ENCODE measurements at regions not wholly inside any gene's neighbourhood (a gene's known extent, or its start where the extent isn't known, plus 50 kb on each side); places are given as distances from the start of the nearest gene placed in this dataset.

GRCh38 chr5:31064215-31064614 is 129.3 kb upstream of the CDH6 start:
- TF ChIP-seq, protein P1, sequence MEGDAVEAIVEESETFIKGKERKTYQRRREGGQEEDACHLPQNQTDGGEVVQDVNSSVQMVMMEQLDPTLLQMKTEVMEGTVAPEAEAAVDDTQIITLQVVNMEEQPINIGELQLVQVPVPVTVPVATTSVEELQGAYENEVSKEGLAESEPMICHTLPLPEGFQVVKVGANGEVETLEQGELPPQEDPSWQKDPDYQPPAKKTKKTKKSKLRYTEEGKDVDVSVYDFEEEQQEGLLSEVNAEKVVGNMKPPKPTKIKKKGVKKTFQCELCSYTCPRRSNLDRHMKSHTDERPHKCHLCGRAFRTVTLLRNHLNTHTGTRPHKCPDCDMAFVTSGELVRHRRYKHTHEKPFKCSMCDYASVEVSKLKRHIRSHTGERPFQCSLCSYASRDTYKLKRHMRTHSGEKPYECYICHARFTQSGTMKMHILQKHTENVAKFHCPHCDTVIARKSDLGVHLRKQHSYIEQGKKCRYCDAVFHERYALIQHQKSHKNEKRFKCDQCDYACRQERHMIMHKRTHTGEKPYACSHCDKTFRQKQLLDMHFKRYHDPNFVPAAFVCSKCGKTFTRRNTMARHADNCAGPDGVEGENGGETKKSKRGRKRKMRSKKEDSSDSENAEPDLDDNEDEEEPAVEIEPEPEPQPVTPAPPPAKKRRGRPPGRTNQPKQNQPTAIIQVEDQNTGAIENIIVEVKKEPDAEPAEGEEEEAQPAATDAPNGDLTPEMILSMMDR (IDR thresholded peaks at IDR 0.05; ENCODE audit: low read depth, low read length) = no peak
- no peak overlapping the region for H3K27ac ChIP-seq (ENCODE audit: low read depth, low read length)
- no peaks in the 10 kb centered on the region for H3K9me3 ChIP-seq (ENCODE audit: control insufficient read depth, insufficient read depth, low read length)
- POLR2A ChIA-PET = no interaction called here
- DNase-seq (ENCODE audit: low read depth, low spot score) = no peak
- no peak overlapping the region for H3K4me3 ChIP-seq (ENCODE audit: low read depth, low read length)
- CTCF ChIA-PET = no interaction called here
- H3K27me3 ChIP-seq (ENCODE audit: control insufficient read depth, insufficient read depth, low read length) = no peaks in the 10 kb centered on the region

DNA sequence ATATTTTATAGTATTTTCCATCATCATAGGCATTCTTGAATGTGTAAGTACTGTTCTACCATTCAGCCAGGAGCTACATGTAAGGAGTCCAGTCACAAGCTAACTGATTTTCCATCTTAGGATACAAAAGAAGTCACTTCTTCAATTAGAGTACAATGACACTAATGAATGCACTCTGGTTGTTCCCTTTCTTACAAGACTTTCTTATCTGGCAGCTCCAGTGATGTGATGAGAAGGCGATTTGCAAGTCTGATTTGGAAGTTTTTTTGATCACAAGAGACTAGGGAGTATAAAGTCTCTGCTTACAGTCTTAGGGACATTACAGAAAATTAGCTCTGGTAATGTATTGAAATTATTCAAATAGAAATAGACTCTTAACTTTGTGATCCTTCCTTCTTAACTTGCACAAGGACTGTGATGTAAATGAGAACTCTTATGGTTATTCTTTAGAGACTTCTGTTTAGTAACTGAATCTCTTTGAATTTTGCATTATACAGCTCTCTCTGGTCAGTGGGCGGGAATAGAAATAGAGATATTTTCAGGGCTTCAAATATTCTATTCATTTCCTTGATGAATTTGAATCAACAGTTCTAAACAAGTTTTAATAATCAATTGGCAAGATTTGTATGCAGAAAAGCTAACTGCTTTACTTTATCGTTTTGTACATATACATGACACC is 130.4 kb upstream of the CDH6 start:
- ChIA-PET CTCF (interaction anchor here (1.1 to 2.3 kb wide), 2 partner anchors 123 to 169 kb away, joined by 3 to 8 read pairs; no protein-coding TSS in a partner anchor), POLR2A (no interaction called here)
- TF ChIP-seq, protein P1 (IDR thresholded peaks at IDR 0.05; ENCODE audit: low read depth, low read length) = no peak

DNA sequence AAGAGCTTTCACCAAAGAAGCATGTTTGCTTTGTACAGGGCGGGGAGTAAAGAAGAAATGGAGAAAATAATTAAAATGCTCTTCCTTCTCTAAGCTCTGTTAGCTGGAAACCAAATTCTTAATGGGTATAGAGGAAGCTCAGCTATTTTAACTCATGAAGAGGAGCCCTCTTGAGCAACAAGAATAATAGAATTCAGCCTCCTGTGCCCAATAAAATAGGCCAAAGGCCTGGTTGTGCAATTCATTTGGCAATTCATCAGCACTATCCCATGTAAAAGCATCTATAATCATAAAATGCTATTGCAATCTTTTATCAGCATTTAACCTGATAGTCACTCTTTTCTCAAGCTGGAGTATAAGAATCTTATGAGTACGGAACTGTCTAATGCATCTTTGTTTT is 133.6 kb upstream of the CDH6 start:
- no peak for DNase-seq (ENCODE audit: low read depth, low spot score)

More for the DNA sequence above, 130.4 kb upstream of the CDH6 start:
- Histone ChIP-seq H3K9me3 (ENCODE audit: control insufficient read depth, insufficient read depth, low read length) (no peaks in the 10 kb centered on the region), H3K27me3 (ENCODE audit: control insufficient read depth, insufficient read depth, low read length) (no peaks in the 10 kb centered on the region), H3K4me3 (ENCODE audit: low read depth, low read length) (no peak overlapping the region), H3K27ac (ENCODE audit: low read depth, low read length) (no peak overlapping the region)
- DNase-seq (ENCODE audit: low read depth, low spot score) = no peak

GRCh38 chr5:31054453-31054852 is 139.0 kb upstream of the CDH6 start:
- TF ChIP-seq, protein P1 (IDR thresholded peaks at IDR 0.05; ENCODE audit: low read depth, low read length) = no peak
- no peak overlapping the region for H3K4me3 ChIP-seq (ENCODE audit: low read depth, low read length)
- POLR2A ChIA-PET = no interaction called here
- H3K27me3 ChIP-seq (ENCODE audit: control insufficient read depth, insufficient read depth, low read length) = no peaks in the 10 kb centered on the region
- CTCF ChIA-PET = interaction anchor here (1.0 kb wide), 1 partner anchor 177 kb away, joined by 3 read pairs; no protein-coding TSS in a partner anchor
- no peak overlapping the region for H3K27ac ChIP-seq (ENCODE audit: low read depth, low read length)
- no peak for DNase-seq (ENCODE audit: low read depth, low spot score)
- H3K9me3 ChIP-seq (ENCODE audit: control insufficient read depth, insufficient read depth, low read length) = no peaks in the 10 kb centered on the region

More for the DNA sequence above, 133.6 kb upstream of the CDH6 start:
- Histone ChIP-seq H3K27ac (ENCODE audit: low read depth, low read length) (no peak overlapping the region), H3K27me3 (ENCODE audit: control insufficient read depth, insufficient read depth, low read length) (no peaks in the 10 kb centered on the region), H3K9me3 (ENCODE audit: control insufficient read depth, insufficient read depth, low read length) (no peaks in the 10 kb centered on the region), H3K4me3 (ENCODE audit: low read depth, low read length) (no peak overlapping the region)
- TF ChIP-seq, protein P1 (IDR thresholded peaks at IDR 0.05; ENCODE audit: low read depth, low read length) = no peak
- ChIA-PET POLR2A (no interaction called here), CTCF (interaction anchor here (0.5 to 1.1 kb wide), 3 partner anchors 57 to 173 kb away, joined by 3 to 5 read pairs (median 3); no protein-coding TSS in a partner anchor)

GRCh38 chr5:31052937-31053658 is 140.4 kb upstream of the CDH6 start:
- Histone ChIP-seq H3K9me3 (ENCODE audit: control insufficient read depth, insufficient read depth, low read length) (no peaks in the 10 kb centered on the region), H3K27me3 (ENCODE audit: control insufficient read depth, insufficient read depth, low read length) (no peaks in the 10 kb centered on the region), H3K4me3 (ENCODE audit: low read depth, low read length) (no peak overlapping the region), H3K27ac (ENCODE audit: low read depth, low read length) (no peak overlapping the region)
- ChIA-PET CTCF (interaction anchor here (1.0 to 1.1 kb wide), 2 partner anchors 68 to 134 kb away, joined by 3 to 4 read pairs; no protein-coding TSS in a partner anchor), POLR2A (no interaction called here)
- no peak for DNase-seq (ENCODE audit: low read depth, low spot score)
- TF ChIP-seq, protein P1 (IDR thresholded peaks at IDR 0.05; ENCODE audit: low read depth, low read length) = no peak
